HUES6 (cell line): ENCODE measurements at regions not wholly inside any gene's neighbourhood (a gene's known extent, or its start where the extent isn't known, plus 50 kb on each side); places are given as distances from the start of the nearest gene placed in this dataset.

Source experiments
- H3K27ac ChIP-seq: 2 replicates; pipeline ENCODE4 v1.7.0; 2013; ENCODE audit warnings: low read depth, mild to moderate bottlenecking, low read length, inconsistent platforms
- H3K27me3 ChIP-seq: 2 replicates; pipeline ENCODE4 v1.6.1; 2013; ENCODE audit warnings: low read length; ENCODE audit not compliant: control insufficient read depth, insufficient read depth
- H3K36me3 ChIP-seq: 2 replicates; pipeline ENCODE4 v1.6.1; 2013; ENCODE audit warnings: low read length; ENCODE audit not compliant: control insufficient read depth, insufficient read depth
- H3K4me1 ChIP-seq: 2 replicates; pipeline ENCODE4 v1.6.1; 2013; ENCODE audit warnings: low read length; ENCODE audit not compliant: control insufficient read depth, insufficient read depth
- H3K4me3 ChIP-seq: 2 replicates; pipeline ENCODE4 v1.5.1; 2013; ENCODE audit warnings: low read depth, low read length
- H3K9ac ChIP-seq: one replicate; pipeline ENCODE4 v1.6.1; 2013; ENCODE audit warnings: mild to moderate bottlenecking, low read length
- H3K9me3 ChIP-seq: 2 replicates; pipeline ENCODE4 v1.6.1; 2013; ENCODE audit warnings: low read depth, low read length; ENCODE audit not compliant: control insufficient read depth, insufficient read depth

GRCh38 chr4:180541678-180542077 lies 1701.5 kb upstream of the TENM3 start:
- H3K9me3 ChIP-seq = no peaks in the 10 kb centered on the region
- no peaks in the 10 kb centered on the region for H3K36me3 ChIP-seq
- H3K4me1 ChIP-seq = peaks cover 32% of the 10 kb centered on the region
- H3K9ac ChIP-seq = no peak overlapping the region
- H3K4me3 ChIP-seq = no peak overlapping the region; the same call in 1 of the 2 replicates
- H3K27ac ChIP-seq = peak overlapping the region; percentile 67; the same call in 1 of the 2 replicates
- no peaks in the 10 kb centered on the region for H3K27me3 ChIP-seq

- H3K36me3 ChIP-seq = no peaks in the 10 kb centered on the region
- H3K27me3 ChIP-seq = no peaks in the 10 kb centered on the region
- H3K4me1 ChIP-seq = peaks cover 32% of the 10 kb centered on the region
- no peaks in the 10 kb centered on the region for H3K9me3 ChIP-seq
- H3K9ac ChIP-seq = no peak overlapping the region
- H3K4me3 ChIP-seq = no peak overlapping the region; the same call in 1 of the 2 replicates
- peak overlapping the region; percentile 67; the same call in 1 of the 2 replicates for H3K27ac ChIP-seq
Observed at GRCh38 chr4:180542445-180543100, 1700.6 kb upstream of the TENM3 start.

GRCh38 chr4:180550106-180550505 lies 1693.1 kb upstream of the TENM3 start:
- Histone ChIP-seq H3K9me3 (peaks cover 9% of the 10 kb centered on the region; the same call in 1 of the 2 replicates), H3K27me3 (no peaks in the 10 kb centered on the region), H3K9ac (no peak overlapping the region), H3K4me1 (no peaks in the 10 kb centered on the region), H3K4me3 (no peak overlapping the region), H3K27ac (no peak overlapping the region), H3K36me3 (no peaks in the 10 kb centered on the region)

DNA sequence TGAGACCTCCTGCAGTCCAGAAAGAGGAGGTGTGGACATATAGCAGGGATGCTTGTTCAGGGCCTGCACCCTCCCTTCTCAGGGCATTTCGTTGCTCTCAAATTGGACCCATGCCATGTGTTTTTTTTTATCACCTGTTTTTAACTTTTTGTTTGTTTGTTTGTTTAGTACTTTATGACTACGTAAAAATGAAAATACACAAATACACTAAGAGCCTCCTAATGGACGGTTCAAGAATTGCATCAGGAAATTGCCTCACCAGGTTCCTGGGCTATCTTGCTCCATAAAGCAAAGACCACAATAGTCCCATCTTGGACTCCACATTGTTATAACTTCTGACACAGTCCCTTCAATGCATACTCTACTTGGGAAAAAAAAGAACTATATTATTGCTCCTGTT lies 1685.9 kb upstream of the TENM3 start:
- H3K4me3 ChIP-seq = no peak overlapping the region
- H3K27ac ChIP-seq = no peak overlapping the region

DNA sequence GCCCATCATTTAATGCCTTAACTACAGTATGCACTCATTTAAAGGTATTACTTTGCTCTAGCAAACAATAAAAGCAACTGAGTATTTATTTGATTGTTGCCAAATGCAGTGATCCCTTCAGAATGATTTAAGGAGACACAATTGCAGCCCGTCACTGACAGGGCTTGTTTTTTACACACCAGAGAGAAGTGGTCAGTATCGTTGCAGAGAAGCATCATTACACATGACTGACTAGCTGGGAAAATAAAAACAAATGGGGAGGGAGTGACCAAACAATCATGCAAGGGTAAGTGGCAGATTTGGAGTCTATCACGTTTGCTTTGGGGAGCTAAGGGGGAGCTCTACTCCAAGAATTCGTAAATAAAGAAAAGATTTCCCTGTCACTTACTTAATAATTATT lies 1685.3 kb upstream of the TENM3 start:
- Histone ChIP-seq H3K36me3 (no peaks in the 10 kb centered on the region), H3K4me3 (no peak overlapping the region), H3K9me3 (no peaks in the 10 kb centered on the region), H3K27me3 (no peaks in the 10 kb centered on the region), H3K27ac (no peak overlapping the region), H3K4me1 (0 out of 2 replicates have a peak, but pooled peaks cover 2% of the 10 kb centered on the region), H3K9ac (no peak overlapping the region)

More for the DNA sequence above, 1685.9 kb upstream of the TENM3 start:
- H3K27me3 ChIP-seq = no peaks in the 10 kb centered on the region
- no peaks in the 10 kb centered on the region for H3K9me3 ChIP-seq
- no peak overlapping the region for H3K9ac ChIP-seq
- H3K36me3 ChIP-seq = no peaks in the 10 kb centered on the region
- H3K4me1 ChIP-seq = 0 out of 2 replicates have a peak, but pooled peaks cover 2% of the 10 kb centered on the region

DNA sequence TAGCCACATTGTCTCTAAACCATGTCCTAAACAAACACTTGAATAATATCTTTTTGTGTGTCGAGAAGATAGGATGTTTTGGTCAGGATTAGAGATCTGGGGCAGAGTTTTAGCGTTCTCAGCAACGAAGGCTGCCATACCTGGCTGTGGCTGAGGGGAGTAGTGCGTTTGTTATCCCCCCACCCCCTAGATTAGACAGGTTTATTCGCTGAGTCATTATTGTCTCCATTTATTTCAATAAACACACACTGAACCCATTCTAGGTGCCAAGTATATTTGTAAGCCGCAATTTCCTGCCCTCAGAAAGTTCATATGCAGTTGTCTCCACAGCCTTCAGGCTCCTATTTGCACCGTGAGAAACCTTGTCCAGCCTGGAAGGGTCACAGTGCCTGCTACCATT lies 1684.8 kb upstream of the TENM3 start:
- Histone ChIP-seq H3K4me1 (0 out of 2 replicates have a peak, but pooled peaks cover 2% of the 10 kb centered on the region), H3K36me3 (no peaks in the 10 kb centered on the region), H3K9ac (no peak overlapping the region), H3K9me3 (no peaks in the 10 kb centered on the region), H3K27ac (no peak overlapping the region), H3K27me3 (no peaks in the 10 kb centered on the region), H3K4me3 (no peak overlapping the region)

- no peak overlapping the region for H3K4me3 ChIP-seq
- H3K4me1 ChIP-seq = 0 out of 2 replicates have a peak, but pooled peaks cover 2% of the 10 kb centered on the region
- H3K9ac ChIP-seq = no peak overlapping the region
- H3K27ac ChIP-seq = no peak overlapping the region
- no peaks in the 10 kb centered on the region for H3K9me3 ChIP-seq
- no peaks in the 10 kb centered on the region for H3K36me3 ChIP-seq
- no peaks in the 10 kb centered on the region for H3K27me3 ChIP-seq
Observed at GRCh38 chr4:180560896-180561295, 1682.3 kb upstream of the TENM3 start.

GRCh38 chr4:180564026-180564425 lies 1679.2 kb upstream of the TENM3 start:
- H3K27ac ChIP-seq = no peak overlapping the region
- no peak overlapping the region for H3K4me3 ChIP-seq
- no peak overlapping the region for H3K9ac ChIP-seq
- no peaks in the 10 kb centered on the region for H3K9me3 ChIP-seq
- H3K27me3 ChIP-seq = no peaks in the 10 kb centered on the region
- H3K36me3 ChIP-seq = no peaks in the 10 kb centered on the region
- H3K4me1 ChIP-seq = no peaks in the 10 kb centered on the region

DNA sequence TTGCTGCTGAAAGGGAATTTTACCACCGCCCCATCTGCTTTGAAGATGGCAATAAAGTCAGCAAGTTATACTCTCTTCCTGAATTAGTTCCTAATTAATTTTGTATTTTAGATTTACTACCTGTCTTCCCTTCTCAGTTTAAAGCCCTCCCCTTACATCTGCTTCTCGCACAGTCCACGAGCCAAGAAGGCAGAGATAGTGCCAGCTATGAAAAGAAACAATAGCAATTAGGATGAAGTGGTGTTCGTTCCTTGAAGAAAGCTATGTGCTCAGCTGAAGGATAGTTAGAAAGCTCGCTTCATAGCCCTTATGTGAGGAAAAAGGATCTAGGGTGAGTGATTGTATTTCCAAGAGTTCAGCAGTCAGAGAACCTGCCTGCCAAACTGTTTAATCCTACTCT lies 1678.8 kb upstream of the TENM3 start:
- Histone ChIP-seq H3K27ac (no peak overlapping the region), H3K36me3 (no peaks in the 10 kb centered on the region), H3K9ac (no peak overlapping the region), H3K9me3 (no peaks in the 10 kb centered on the region), H3K4me1 (no peaks in the 10 kb centered on the region), H3K4me3 (no peak overlapping the region), H3K27me3 (no peaks in the 10 kb centered on the region)

- Histone ChIP-seq H3K27ac (no peak overlapping the region), H3K27me3 (no peaks in the 10 kb centered on the region), H3K4me3 (no peak overlapping the region), H3K9me3 (no peaks in the 10 kb centered on the region), H3K36me3 (no peaks in the 10 kb centered on the region), H3K9ac (no peak overlapping the region), H3K4me1 (no peaks in the 10 kb centered on the region)
Observed at GRCh38 chr4:180565856-180566431, 1677.3 kb upstream of the TENM3 start.

DNA sequence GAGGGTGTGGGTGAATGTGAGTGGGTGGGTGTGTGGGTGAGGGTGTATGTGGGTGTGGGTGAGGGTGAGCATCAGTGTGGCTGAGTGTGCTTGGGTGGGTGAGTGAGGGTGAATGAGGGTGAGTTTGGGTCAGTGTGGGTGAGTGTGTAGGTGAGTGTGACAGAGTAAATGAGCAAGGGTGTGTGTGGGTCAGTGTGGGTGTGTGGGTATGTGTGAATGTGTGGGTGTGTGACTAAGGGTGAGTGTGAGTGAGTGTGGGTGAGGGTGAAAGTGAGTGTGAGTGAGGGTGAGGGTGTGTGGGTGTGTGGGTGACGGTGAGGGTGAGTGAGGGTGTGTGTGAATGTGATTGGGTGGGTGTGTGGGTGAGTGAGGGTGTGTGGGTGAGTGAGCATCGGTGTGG lies 1676.7 kb upstream of the TENM3 start:
- Histone ChIP-seq H3K36me3 (no peaks in the 10 kb centered on the region), H3K27me3 (no peaks in the 10 kb centered on the region), H3K9me3 (no peaks in the 10 kb centered on the region), H3K4me3 (no peak overlapping the region), H3K9ac (no peak overlapping the region), H3K4me1 (no peaks in the 10 kb centered on the region), H3K27ac (no peak overlapping the region)
